Kidney (tissue), 13 donors: ENCODE measurements at regions not wholly inside any gene's neighbourhood (a gene's known extent, or its start where the extent isn't known, plus 50 kb on each side); places are given as distances from the start of the nearest gene placed in this dataset.

Source experiments
- DNase-seq, 5 donors: peaks; one replicate each; pipeline ENCODE4 v3.0.0-alpha.2; 2013 to 2020
- FAIRE-seq: peaks from 2 replicates; lab custom pipeline; 2012; peaks lifted over from hg19 to GRCh38; lab: Jason Lieb, UNC
- H3K27ac ChIP-seq, 2 donors: one replicate each; pipeline ENCODE4 v1.7.0; 2013; ENCODE audit warnings: low read depth in 2 of 2, low read length in 2 of 2, inconsistent platforms in 1 of 2
- H3K27me3 ChIP-seq: one replicate; pipeline ENCODE4 v1.7.1; 2013; ENCODE audit warnings: low read length, inconsistent platforms; ENCODE audit not compliant: control insufficient read depth, insufficient read depth
- H3K36me3 ChIP-seq, 3 donors: one replicate each; pipeline versions ENCODE4 v1.7.0 to v1.7.1; 2013; ENCODE audit warnings: low read length in 3 of 3, control low read depth in 1 of 3, inconsistent platforms in 1 of 3; ENCODE audit not compliant: insufficient read depth in 3 of 3, control insufficient read depth in 2 of 3
- H3K4me1 ChIP-seq, 3 donors: one replicate each; pipeline versions ENCODE4 v1.7.0 to v1.7.1; 2013; ENCODE audit warnings: low read length in 3 of 3, inconsistent platforms in 1 of 3, low read depth in 1 of 3; ENCODE audit not compliant: control insufficient read depth in 2 of 3, insufficient read depth in 2 of 3
- H3K4me3 ChIP-seq, 3 donors: one replicate each; pipeline versions ENCODE4 v1.7.0 to v1.8.1; 2013; ENCODE audit warnings: low read length in 3 of 3, control low read depth in 1 of 3, inconsistent platforms in 1 of 3
- H3K9ac ChIP-seq, 3 donors: one replicate each; pipeline versions ENCODE4 v1.7.0 to v1.7.1; 2013; ENCODE audit warnings: low read length in 3 of 3, control low read depth in 1 of 3, inconsistent platforms in 1 of 3
- H3K9me3 ChIP-seq, 3 donors: one replicate each; pipeline versions ENCODE4 v1.7.0 to v1.7.1; 2013; ENCODE audit warnings: low read length in 3 of 3, control low read depth in 1 of 3, inconsistent platforms in 1 of 3; ENCODE audit not compliant: control insufficient read depth in 2 of 3, insufficient read depth in 1 of 3
- intact Hi-C: fragments of 100-400 bp; cut with DNase I; formaldehyde crosslinking; loops from one replicate; pipeline ENCODE4 v1.11.1; 2022
- TF ChIP-seq, protein P1 (sequence below): IDR thresholded peaks from 3 replicates; pipeline ENCODE4 v1.5.1; 2012; ENCODE audit warnings: mild to moderate bottlenecking, moderate library complexity, borderline replicate concordance; ENCODE audit not compliant: insufficient read depth; ENCODE audit errors: extremely low read depth
- donor health status: control.
- donor health status: control.
- donor health status: control.
- donor health status: control.
- donor health status: control.
- donor health status: DM: yes; HTN: yes; CAD: no.
- donor health status: Normal renal cell carcinoma (clear cell type).

DNA sequence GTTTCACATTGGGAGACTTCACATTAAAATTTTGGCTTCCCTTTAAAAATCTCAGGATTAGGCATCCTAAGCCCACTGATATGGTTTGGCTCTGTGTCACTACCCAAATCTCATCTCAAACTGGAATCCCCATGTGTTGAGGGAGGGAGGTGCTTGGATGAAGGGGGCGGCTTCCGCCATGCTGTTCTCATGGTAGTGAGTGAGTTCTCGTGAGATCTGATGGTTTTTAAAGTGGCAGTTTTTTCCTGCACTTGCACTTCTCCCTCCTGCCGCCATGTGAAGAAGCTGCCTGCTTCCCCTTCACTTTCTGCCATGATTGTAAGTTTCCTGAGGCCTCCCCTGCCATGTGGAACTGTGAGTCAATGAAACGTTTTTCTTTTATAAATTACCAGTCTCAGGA is 65.7 kb upstream of the PLXNC1 start:
- no peaks in the 10 kb centered on the region for H3K36me3 ChIP-seq
- no peak overlapping the region for H3K27ac ChIP-seq
- H3K4me3 ChIP-seq = no peak overlapping the region
- DNase-seq (no peak), FAIRE-seq (no peak)
- no peaks in the 10 kb centered on the region for H3K4me1 ChIP-seq
- no peaks in the 10 kb centered on the region for H3K27me3 ChIP-seq
- no peaks in the 10 kb centered on the region for H3K9me3 ChIP-seq
- no peak overlapping the region for H3K9ac ChIP-seq
- TF ChIP-seq, protein P1, sequence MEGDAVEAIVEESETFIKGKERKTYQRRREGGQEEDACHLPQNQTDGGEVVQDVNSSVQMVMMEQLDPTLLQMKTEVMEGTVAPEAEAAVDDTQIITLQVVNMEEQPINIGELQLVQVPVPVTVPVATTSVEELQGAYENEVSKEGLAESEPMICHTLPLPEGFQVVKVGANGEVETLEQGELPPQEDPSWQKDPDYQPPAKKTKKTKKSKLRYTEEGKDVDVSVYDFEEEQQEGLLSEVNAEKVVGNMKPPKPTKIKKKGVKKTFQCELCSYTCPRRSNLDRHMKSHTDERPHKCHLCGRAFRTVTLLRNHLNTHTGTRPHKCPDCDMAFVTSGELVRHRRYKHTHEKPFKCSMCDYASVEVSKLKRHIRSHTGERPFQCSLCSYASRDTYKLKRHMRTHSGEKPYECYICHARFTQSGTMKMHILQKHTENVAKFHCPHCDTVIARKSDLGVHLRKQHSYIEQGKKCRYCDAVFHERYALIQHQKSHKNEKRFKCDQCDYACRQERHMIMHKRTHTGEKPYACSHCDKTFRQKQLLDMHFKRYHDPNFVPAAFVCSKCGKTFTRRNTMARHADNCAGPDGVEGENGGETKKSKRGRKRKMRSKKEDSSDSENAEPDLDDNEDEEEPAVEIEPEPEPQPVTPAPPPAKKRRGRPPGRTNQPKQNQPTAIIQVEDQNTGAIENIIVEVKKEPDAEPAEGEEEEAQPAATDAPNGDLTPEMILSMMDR = no peak
- intact Hi-C loops = no loop called here

DNA sequence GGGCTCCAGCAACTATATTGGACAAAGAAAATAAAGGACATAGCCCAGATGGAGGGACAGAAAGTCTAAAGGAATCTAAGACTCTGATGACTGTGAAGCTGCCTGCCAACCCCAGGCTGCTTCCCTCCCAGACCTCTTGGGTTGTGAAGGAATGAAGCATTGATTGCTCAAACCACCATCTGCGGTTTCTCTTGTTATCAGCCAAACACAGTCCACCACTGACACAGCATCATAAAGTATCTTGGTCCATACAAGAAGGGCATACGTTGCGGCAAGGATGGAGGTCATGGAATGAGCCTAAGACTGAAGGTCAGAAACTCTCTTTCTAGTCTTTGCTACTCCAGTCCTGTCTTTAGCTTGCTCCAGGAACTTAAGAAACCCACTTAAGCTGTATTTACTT is 58.5 kb upstream of the PLXNC1 start:
- Histone ChIP-seq H3K9me3 (no peaks in the 10 kb centered on the region), H3K9ac (no peak overlapping the region), H3K4me3 (no peak overlapping the region), H3K4me1 (no peaks in the 10 kb centered on the region), H3K36me3 (no peaks in the 10 kb centered on the region), H3K27me3 (no peaks in the 10 kb centered on the region), H3K27ac (no peak overlapping the region)
- intact Hi-C loops = no loop called here
- TF ChIP-seq, protein P1 = no peak
- no peak for DNase-seq
- no peak for FAIRE-seq

DNA sequence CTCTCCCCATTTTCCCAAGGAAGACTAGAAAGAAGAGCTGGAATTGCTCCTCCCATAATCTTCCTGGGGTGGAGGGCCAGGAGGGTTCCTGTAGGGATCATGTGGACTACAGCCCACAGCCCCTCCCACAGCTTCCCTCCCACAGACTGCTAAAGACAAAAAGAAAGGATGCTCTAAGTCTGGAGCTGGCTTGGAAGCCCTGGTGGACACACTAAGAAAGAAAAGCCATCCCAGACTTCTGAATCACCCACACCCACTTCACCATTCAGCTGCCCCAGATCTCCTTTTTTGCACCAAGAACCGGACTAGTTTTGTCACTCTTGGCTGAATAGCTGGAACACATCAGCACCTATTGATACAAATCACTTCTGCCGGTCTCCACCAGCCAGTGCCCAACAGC is 56.8 kb upstream of the PLXNC1 start:
- FAIRE-seq (no peak), DNase-seq (no peak)
- TF ChIP-seq, protein P1 = no peak
- no peak overlapping the region for H3K4me3 ChIP-seq
- H3K36me3 ChIP-seq = no peaks in the 10 kb centered on the region
- intact Hi-C loops = no loop called here
- H3K4me1 ChIP-seq = no peaks in the 10 kb centered on the region
- no peak overlapping the region for H3K9ac ChIP-seq
- H3K9me3 ChIP-seq = no peaks in the 10 kb centered on the region
- no peaks in the 10 kb centered on the region for H3K27me3 ChIP-seq
- no peak overlapping the region for H3K27ac ChIP-seq
